ENCODE measurements at regions not wholly inside any gene's neighbourhood (a gene's known extent, or its start where the extent isn't known, plus 50 kb on each side); places are given as distances from the start of the nearest gene placed in this dataset.

- no peaks in the 10 kb centered on the region for H3K27me3 ChIP-seq (ENCODE audit: insufficient read depth, low read length, poor library complexity)
- H2AFZ ChIP-seq (ENCODE audit: low read depth, low read length), result no peak overlapping the region
- H3K4me2 ChIP-seq (ENCODE audit: insufficient read depth, low read length), result no peak overlapping the region
- H3K4me1 ChIP-seq (ENCODE audit: insufficient read depth, low read length), result no peaks in the 10 kb centered on the region
- H3K27ac ChIP-seq (ENCODE audit: low read length), result no peak overlapping the region
- no peak for DNase-seq
- H4K20me1 ChIP-seq (ENCODE audit: insufficient read depth, low read length), result no peaks in the 10 kb centered on the region
- no peak overlapping the region for H3K9ac ChIP-seq (ENCODE audit: low read depth, low read length)
- H3K9me3 ChIP-seq (ENCODE audit: insufficient read depth, low read length, severe bottlenecking), result peaks cover 4% of the 10 kb centered on the region
- ATAC-seq (ENCODE audit: insufficient read depth, low read depth), result no peak
- no peak overlapping the region for H3K4me3 ChIP-seq (ENCODE audit: low read depth in 1 of 2, low read length in 2 of 2)
- TF ChIP-seq CTCF (IDR thresholded peaks at IDR 0.05; ENCODE audit: borderline replicate concordance, extremely low read depth, low read length, poor library complexity, severe bottlenecking), result no peak
- no peaks in the 10 kb centered on the region for H3K36me3 ChIP-seq (ENCODE audit: insufficient read depth, low read length)
- H3K79me2 ChIP-seq (ENCODE audit: insufficient read depth, low read length), result no peaks in the 10 kb centered on the region
Observed at GRCh38 chr1:4146101-4146500, 246.0 kb upstream of the C1orf174 start.

- no peak for TF ChIP-seq EZH2 (IDR thresholded peaks at IDR 0.05; ENCODE audit: borderline replicate concordance, low read depth, low read length, severe bottlenecking)
- TF ChIP-seq CTCF (IDR thresholded peaks at IDR 0.05; ENCODE audit: borderline replicate concordance, extremely low read depth, low read length, poor library complexity, severe bottlenecking), result no peak
- no peaks in the 10 kb centered on the region for H3K27me3 ChIP-seq (ENCODE audit: insufficient read depth, low read length, poor library complexity)
- H3K4me2 ChIP-seq (ENCODE audit: insufficient read depth, low read length), result no peak overlapping the region
- no peaks in the 10 kb centered on the region for H4K20me1 ChIP-seq (ENCODE audit: insufficient read depth, low read length)
- H3K79me2 ChIP-seq (ENCODE audit: insufficient read depth, low read length), result no peaks in the 10 kb centered on the region
- ATAC-seq (ENCODE audit: insufficient read depth, low read depth) (no peak), DNase-seq (no peak)
- no peaks in the 10 kb centered on the region for H3K36me3 ChIP-seq (ENCODE audit: insufficient read depth, low read length)
- no peak overlapping the region for H3K9ac ChIP-seq (ENCODE audit: low read depth, low read length)
- no peaks in the 10 kb centered on the region for H3K4me1 ChIP-seq (ENCODE audit: insufficient read depth, low read length)
- H3K9me3 ChIP-seq (ENCODE audit: insufficient read depth, low read length, severe bottlenecking), result peaks cover 4% of the 10 kb centered on the region
- H2AFZ ChIP-seq (ENCODE audit: low read depth, low read length), result no peak overlapping the region
- H3K27ac ChIP-seq (ENCODE audit: low read length), result no peak overlapping the region
- no peak overlapping the region for H3K4me3 ChIP-seq (ENCODE audit: low read depth in 1 of 2, low read length in 2 of 2)
Observed at GRCh38 chr1:4146614-4147013, 246.5 kb upstream of the C1orf174 start.

- no peaks in the 10 kb centered on the region for H3K79me2 ChIP-seq (ENCODE audit: insufficient read depth, low read length)
- no peaks in the 10 kb centered on the region for H3K27me3 ChIP-seq (ENCODE audit: insufficient read depth, low read length, poor library complexity)
- H3K9me3 ChIP-seq (ENCODE audit: insufficient read depth, low read length, severe bottlenecking), result peaks cover 4% of the 10 kb centered on the region
- no peaks in the 10 kb centered on the region for H3K4me1 ChIP-seq (ENCODE audit: insufficient read depth, low read length)
- no peak overlapping the region for H2AFZ ChIP-seq (ENCODE audit: low read depth, low read length)
- no peak for DNase-seq
- H3K4me3 ChIP-seq (ENCODE audit: low read depth in 1 of 2, low read length in 2 of 2), result no peak overlapping the region
- H4K20me1 ChIP-seq (ENCODE audit: insufficient read depth, low read length), result no peaks in the 10 kb centered on the region
- no peaks in the 10 kb centered on the region for H3K36me3 ChIP-seq (ENCODE audit: insufficient read depth, low read length)
- H3K4me2 ChIP-seq (ENCODE audit: insufficient read depth, low read length), result no peak overlapping the region
- no peak overlapping the region for H3K9ac ChIP-seq (ENCODE audit: low read depth, low read length)
- H3K27ac ChIP-seq (ENCODE audit: low read length), result no peak overlapping the region
- no peak for TF ChIP-seq EZH2 (IDR thresholded peaks at IDR 0.05; ENCODE audit: borderline replicate concordance, low read depth, low read length, severe bottlenecking)
- no peak for TF ChIP-seq CTCF (IDR thresholded peaks at IDR 0.05; ENCODE audit: borderline replicate concordance, extremely low read depth, low read length, poor library complexity, severe bottlenecking)
- ATAC-seq (ENCODE audit: insufficient read depth, low read depth), result no peak
Observed at GRCh38 chr1:4147509-4147908, 247.4 kb upstream of the C1orf174 start.

GRCh38 chr1:4149281-4149680, 249.2 kb upstream of the C1orf174 start:
- DNase-seq, result no peak
- Histone ChIP-seq H3K36me3 (ENCODE audit: insufficient read depth, low read length) (no peaks in the 10 kb centered on the region), H3K79me2 (ENCODE audit: insufficient read depth, low read length) (no peaks in the 10 kb centered on the region), H3K27me3 (ENCODE audit: insufficient read depth, low read length, poor library complexity) (no peaks in the 10 kb centered on the region), H3K4me2 (ENCODE audit: insufficient read depth, low read length) (no peak overlapping the region), H3K9me3 (ENCODE audit: insufficient read depth, low read length, severe bottlenecking) (peaks cover 3% of the 10 kb centered on the region), H3K9ac (ENCODE audit: low read depth, low read length) (no peak overlapping the region), H3K4me3 (ENCODE audit: low read depth in 1 of 2, low read length in 2 of 2) (no peak overlapping the region), H2AFZ (ENCODE audit: low read depth, low read length) (no peak overlapping the region), H3K27ac (ENCODE audit: low read length) (no peak overlapping the region), H3K4me1 (ENCODE audit: insufficient read depth, low read length) (no peaks in the 10 kb centered on the region), H4K20me1 (ENCODE audit: insufficient read depth, low read length) (no peaks in the 10 kb centered on the region)
- no peak for TF ChIP-seq EZH2 (IDR thresholded peaks at IDR 0.05; ENCODE audit: borderline replicate concordance, low read depth, low read length, severe bottlenecking)
- TF ChIP-seq CTCF (IDR thresholded peaks at IDR 0.05; ENCODE audit: borderline replicate concordance, extremely low read depth, low read length, poor library complexity, severe bottlenecking), result no peak
- no peak for ATAC-seq (ENCODE audit: insufficient read depth, low read depth)

All from DND-41 (cell line).